H9 (cell line): ENCODE measurements at regions not wholly inside any gene's neighbourhood (a gene's known extent, or its start where the extent isn't known, plus 50 kb on each side); places are given as distances from the start of the nearest gene placed in this dataset.
A peak's percentile ranks its signal among the peaks of the same experiment; 100 is the strongest.

Experiments
- DNase-seq: peaks from one replicate; pipeline ENCODE4 v3.0.0-alpha.2; 2017
- H2AFZ ChIP-seq: one replicate; pipeline ENCODE4 v1.6.1; 2013; ENCODE audit warnings: mild to moderate bottlenecking, low read length, control low read depth, moderate library complexity
- H2AK5ac ChIP-seq: 2 replicates; pipeline ENCODE4 v1.6.1; 2013; ENCODE audit warnings: low read length, control low read depth, mixed read lengths; ENCODE audit not compliant: insufficient read length
- H2BK120ac ChIP-seq: one replicate; pipeline ENCODE4 v1.6.1; 2013; ENCODE audit warnings: low read depth, mild to moderate bottlenecking, low read length, control low read depth, inconsistent platforms; ENCODE audit not compliant: poor library complexity, severe bottlenecking
- H2BK12ac ChIP-seq: 2 replicates; pipeline ENCODE4 v1.6.1; 2013; ENCODE audit warnings: low read length, control low read depth, mixed read lengths, low read depth; ENCODE audit not compliant: insufficient read length
- H2BK15ac ChIP-seq: 2 replicates; pipeline ENCODE4 v1.6.1; 2013; ENCODE audit warnings: low read depth, low read length, control low read depth
- H2BK20ac ChIP-seq: one replicate; pipeline ENCODE4 v1.6.1; 2013; ENCODE audit warnings: low read depth, mild to moderate bottlenecking, low read length, control low read depth, inconsistent platforms; ENCODE audit not compliant: poor library complexity, severe bottlenecking
- H2BK5ac ChIP-seq: 2 replicates; pipeline ENCODE4 v1.6.1; 2013; ENCODE audit warnings: low read length, control low read depth, mixed read lengths; ENCODE audit not compliant: insufficient read length
- H3K14ac ChIP-seq: 2 replicates; pipeline ENCODE4 v1.6.1; 2013; ENCODE audit warnings: low read length, control low read depth; ENCODE audit not compliant: insufficient read depth
- H3K18ac ChIP-seq: 2 replicates; pipeline ENCODE4 v1.6.1; 2013; ENCODE audit warnings: low read depth, mild to moderate bottlenecking, mixed read lengths, low read length, control low read depth; ENCODE audit not compliant: insufficient read length
- H3K23ac ChIP-seq: 2 replicates; pipeline ENCODE4 v1.6.1; 2013; ENCODE audit warnings: low read length, control low read depth, mixed read lengths, low read depth; ENCODE audit not compliant: insufficient read length
- H3K23me2 ChIP-seq: 2 replicates; pipeline ENCODE4 v1.6.1; 2013; ENCODE audit warnings: low read depth, mild to moderate bottlenecking, mixed read lengths, low read length, control low read depth; ENCODE audit not compliant: insufficient read length, poor library complexity, severe bottlenecking
- H3K27ac ChIP-seq: 2 replicates; pipeline ENCODE4 v1.5.1; 2013; ENCODE audit warnings: low read length, control low read depth, mixed read lengths, low read depth; ENCODE audit not compliant: insufficient read length
- H3K27me3 ChIP-seq: 2 replicates; pipeline ENCODE4 v1.6.1; 2013; ENCODE audit warnings: low read length, control low read depth, inconsistent platforms; ENCODE audit not compliant: insufficient read depth
- H3K4ac ChIP-seq: 2 replicates; pipeline ENCODE4 v1.6.1; 2013; ENCODE audit warnings: low read depth, mild to moderate bottlenecking, control low read depth, inconsistent platforms, low read length, moderate library complexity
- H3K4me1 ChIP-seq: 2 replicates; pipeline ENCODE4 v1.6.1; 2013; ENCODE audit warnings: low read length, control low read depth, inconsistent platforms; ENCODE audit not compliant: insufficient read depth
- H3K4me2 ChIP-seq: 2 replicates; pipeline ENCODE4 v1.6.1; 2013; ENCODE audit warnings: low read length, control low read depth, mixed read lengths; ENCODE audit not compliant: insufficient read length, insufficient read depth
- H3K56ac ChIP-seq: 2 replicates; pipeline ENCODE4 v1.6.1; 2013; ENCODE audit warnings: low read depth, mild to moderate bottlenecking, mixed read lengths, low read length, control low read depth; ENCODE audit not compliant: insufficient read length
- H3K79me1 ChIP-seq: 2 replicates; pipeline ENCODE4 v1.6.1; 2013; ENCODE audit warnings: low read depth, mild to moderate bottlenecking, moderate library complexity, low read length, control low read depth, inconsistent platforms; ENCODE audit not compliant: insufficient read depth, poor library complexity, severe bottlenecking
- H3K79me2 ChIP-seq: 2 replicates; pipeline ENCODE4 v1.6.1; 2013; ENCODE audit warnings: low read length, control low read depth, inconsistent platforms; ENCODE audit not compliant: insufficient read depth
- H3K9ac ChIP-seq: 2 replicates; pipeline ENCODE4 v1.6.1; 2013; ENCODE audit warnings: low read length, control low read depth, mixed read lengths; ENCODE audit not compliant: insufficient read length; ENCODE audit errors: extremely low read depth
- H3K9me3 ChIP-seq: one replicate; pipeline ENCODE4 v1.6.1; 2013; ENCODE audit warnings: low read depth, low read length, inconsistent platforms; ENCODE audit not compliant: control insufficient read depth
- H3T11ph ChIP-seq: one replicate; pipeline ENCODE4 v1.6.1; 2013; ENCODE audit warnings: mild to moderate bottlenecking, low read length, control low read depth, inconsistent platforms
- H4K20me1 ChIP-seq: one replicate; pipeline ENCODE4 v1.6.1; 2013; ENCODE audit not compliant: control insufficient read depth, insufficient read length, insufficient read depth
- H4K5ac ChIP-seq: 2 replicates; pipeline ENCODE4 v1.6.1; 2013; ENCODE audit warnings: low read depth, mild to moderate bottlenecking, mixed read lengths, low read length, control low read depth; ENCODE audit not compliant: insufficient read length
- H4K8ac ChIP-seq: replicated peaks from 2 replicates; pipeline ENCODE4 v1.6.1; 2013; ENCODE audit warnings: low read length, control low read depth, mixed read lengths, low read depth; ENCODE audit not compliant: insufficient read length
- H4K91ac ChIP-seq: 2 replicates; pipeline ENCODE4 v1.6.1; 2013; ENCODE audit warnings: low read depth, mild to moderate bottlenecking, moderate library complexity, mixed read lengths, low read length, control low read depth; ENCODE audit not compliant: insufficient read length
- H3K27ac Mint-ChIP-seq, 3 experiments: 2 replicates in 2 of 3; 3 replicates in 1 of 3; pipeline ENCODE4 v1.8.0; 2020 to 2021; ENCODE audit warnings: mixed read lengths in 3 of 3, mild to moderate bottlenecking in 1 of 3, moderate library complexity in 1 of 3
- H3K27me3 Mint-ChIP-seq: 2 replicates; pipeline ENCODE4 v1.8.0; 2021; ENCODE audit warnings: low read depth, mild to moderate bottlenecking, moderate library complexity, mixed read lengths
- H3K36me3 Mint-ChIP-seq, 3 experiments: 2 replicates in 2 of 3; 3 replicates in 1 of 3; pipeline ENCODE4 v1.8.0; 2020 to 2021; ENCODE audit warnings: low read depth in 3 of 3, mixed read lengths in 3 of 3; ENCODE audit not compliant: insufficient read depth in 1 of 3
- H3K4me1 Mint-ChIP-seq, 2 experiments: 2 replicates each; pipeline ENCODE4 v1.8.0; 2020; ENCODE audit warnings: mixed read lengths in 2 of 2
- H3K4me3 Mint-ChIP-seq, 2 experiments: 2 replicates in 1 of 2; 3 replicates in 1 of 2; pipeline ENCODE4 v1.8.0; 2020 to 2021; ENCODE audit warnings: mild to moderate bottlenecking in 2 of 2, mixed read lengths in 2 of 2, moderate library complexity in 1 of 2
- H3K9me3 Mint-ChIP-seq, 2 experiments: 2 replicates in 1 of 2; 3 replicates in 1 of 2; pipeline ENCODE4 v1.8.0; 2020; ENCODE audit warnings: mild to moderate bottlenecking in 2 of 2, mixed read lengths in 2 of 2, moderate library complexity in 1 of 2
- CTCF ChIP-seq: fragments of 200-600 bp; sonication (generic); conservative IDR thresholded peaks from 3 replicates; pipeline ENCODE4 v1.8.0; 2021; ENCODE audit warnings: antibody characterized with exemption, mild to moderate bottlenecking
- WGBS: extraction: QIAGEN DNeasy Blood & Tissue Kit; methylation state at CpG from one replicate; pipeline ENCODE4 v1.1.7; 2013; ENCODE audit warnings: missing lambda C conversion rate, low lambda C conversion rate, mixed read lengths; ENCODE audit not compliant: insufficient read length; ENCODE audit errors: extremely low coverage; 5-methylcytosine and 5-hydroxymethylcytosine counted together

- Histone ChIP-seq H2AFZ (no peak overlapping the region), H3K9me3 (no peaks in the 10 kb centered on the region), H3K4me2 (peak overlapping the region; percentile 15), H3K23me2 (no peaks in the 10 kb centered on the region), H3K23ac (no peak overlapping the region), H3K79me2 (no peaks in the 10 kb centered on the region), H4K8ac (no peak overlapping the region), H3T11ph (no peak overlapping the region), H3K27me3 (no peaks in the 10 kb centered on the region), H2BK12ac (no peak overlapping the region), H3K4ac (no peak overlapping the region), H3K56ac (no peak overlapping the region), H3K14ac (no peak overlapping the region), H3K4me1 (peaks cover 10% of the 10 kb centered on the region), H4K91ac (no peak overlapping the region), H2BK15ac (no peak overlapping the region), H3K18ac (no peak overlapping the region), H3K27ac (peak overlapping the region; percentile 44), H4K5ac (no peak overlapping the region), H2BK20ac (no peak overlapping the region), H4K20me1 (no peaks in the 10 kb centered on the region), H3K79me1 (no peaks in the 10 kb centered on the region), H3K9ac (no peak overlapping the region), H2BK5ac (no peak overlapping the region), H2BK120ac (no peak overlapping the region), H2AK5ac (no peak overlapping the region)
- Mint-ChIP-seq H3K4me1 (peaks cover 26 to 30% of the 10 kb centered on the region in 2 experiments), H3K36me3 (peaks cover 7 to 13% (median 13%) of the 10 kb centered on the region in 3 experiments), H3K27me3 (peaks cover 12% of the 10 kb centered on the region), H3K27ac (peak overlapping the region; percentile 4 to 56 (median 18); a peak in 4 of 7 replicates), H3K9me3 (peaks cover 18 to 33% of the 10 kb centered on the region in 2 experiments), H3K4me3 (peak overlapping the region; percentile 3 to 19; a peak in 2 of 5 replicates)
- no CpG with 5 or more reads among the region's 4 CpGs for WGBS
- DNase-seq: peak; percentile 82
- TF ChIP-seq CTCF: no peak
Observed at GRCh38 chr13:30053939-30054338, 203.5 kb upstream of the UBL3 start.
